H1 (cell line): ENCODE measurements at regions not wholly inside any gene's neighbourhood (a gene's known extent, or its start where the extent isn't known, plus 50 kb on each side); places are given as distances from the start of the nearest gene placed in this dataset.

Experiments
- POLR2A ChIP-seq, 2 experiments: IDR thresholded peaks; 1 replicate in 1 of 2; 2 replicates in 1 of 2; pipeline ENCODE4 v1.6.1; 2011; ENCODE audit warnings: low read depth in 2 of 2, low read length in 2 of 2, mild to moderate bottlenecking in 2 of 2; ENCODE audit errors: control extremely low read depth in 1 of 2
- POLR2AphosphoS5 ChIP-seq: IDR thresholded peaks from 2 replicates; pipeline ENCODE4 v1.6.1; 2011; ENCODE audit warnings: low read depth, low read length
- TF ChIP-seq, protein P1 (sequence below), 3 experiments: IDR thresholded peaks; 1 replicate in 2 of 3; 2 replicates in 1 of 3; pipeline versions ENCODE4 v1.5.1 to v1.6.1; 2011; ENCODE audit warnings: low read length in 3 of 3, mild to moderate bottlenecking in 3 of 3, inconsistent platforms in 2 of 3, low read depth in 1 of 3, moderate library complexity in 1 of 3; ENCODE audit not compliant: insufficient read depth in 1 of 3; ENCODE audit errors: control extremely low read depth in 1 of 3
- TF ChIP-seq, protein P2 (sequence below): IDR thresholded peaks from 2 replicates; pipeline ENCODE4 v1.6.1; 2012; ENCODE audit warnings: inconsistent platforms

GRCh38 chrX:128517691-128518090, 465.5 kb upstream of the ACTRT1 start:
- TF ChIP-seq POLR2A (IDR thresholded peaks at IDR 0.05; ENCODE audit: control extremely low read depth in 1 of 2, low read depth in 2 of 2, low read length in 2 of 2), result no peak
- TF ChIP-seq, protein P1, sequence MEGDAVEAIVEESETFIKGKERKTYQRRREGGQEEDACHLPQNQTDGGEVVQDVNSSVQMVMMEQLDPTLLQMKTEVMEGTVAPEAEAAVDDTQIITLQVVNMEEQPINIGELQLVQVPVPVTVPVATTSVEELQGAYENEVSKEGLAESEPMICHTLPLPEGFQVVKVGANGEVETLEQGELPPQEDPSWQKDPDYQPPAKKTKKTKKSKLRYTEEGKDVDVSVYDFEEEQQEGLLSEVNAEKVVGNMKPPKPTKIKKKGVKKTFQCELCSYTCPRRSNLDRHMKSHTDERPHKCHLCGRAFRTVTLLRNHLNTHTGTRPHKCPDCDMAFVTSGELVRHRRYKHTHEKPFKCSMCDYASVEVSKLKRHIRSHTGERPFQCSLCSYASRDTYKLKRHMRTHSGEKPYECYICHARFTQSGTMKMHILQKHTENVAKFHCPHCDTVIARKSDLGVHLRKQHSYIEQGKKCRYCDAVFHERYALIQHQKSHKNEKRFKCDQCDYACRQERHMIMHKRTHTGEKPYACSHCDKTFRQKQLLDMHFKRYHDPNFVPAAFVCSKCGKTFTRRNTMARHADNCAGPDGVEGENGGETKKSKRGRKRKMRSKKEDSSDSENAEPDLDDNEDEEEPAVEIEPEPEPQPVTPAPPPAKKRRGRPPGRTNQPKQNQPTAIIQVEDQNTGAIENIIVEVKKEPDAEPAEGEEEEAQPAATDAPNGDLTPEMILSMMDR (IDR thresholded peaks at IDR 0.05; ENCODE audit: control extremely low read depth in 1 of 3, insufficient read depth in 1 of 3, low read depth in 1 of 3, low read length in 3 of 3), result no peak
- TF ChIP-seq, protein P2, sequence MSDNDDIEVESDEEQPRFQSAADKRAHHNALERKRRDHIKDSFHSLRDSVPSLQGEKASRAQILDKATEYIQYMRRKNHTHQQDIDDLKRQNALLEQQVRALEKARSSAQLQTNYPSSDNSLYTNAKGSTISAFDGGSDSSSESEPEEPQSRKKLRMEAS, result no peak
- no peak for TF ChIP-seq POLR2AphosphoS5
